GM12878 (cell line): ENCODE measurements at regions not wholly inside any gene's neighbourhood (a gene's known extent, or its start where the extent isn't known, plus 50 kb on each side); places are given as distances from the start of the nearest gene placed in this dataset.

Source experiments
- ATAC-seq: fragments of 200-7000 bp; cut with Tn5 transposase; 3 replicates; pipeline ENCODE4 v1.9.1; 2020; ENCODE audit warnings: mild to moderate bottlenecking, moderate library complexity
- BruUV-seq: library from RNA; stranded (reverse); fragments of 400-500 nt; replicated peaks from 2 replicates; lab custom pipeline; 2021; lab: Mats Ljungman, UMichigan
- CTCF ChIA-PET: fragments of 300-600 bp; sonication (Branson Sonifier 250); formaldehyde crosslinking; extraction: SDS; loops from one replicate; lab custom pipeline; 2021; ENCODE audit warnings: inconsistent platforms; lab: Yijun Ruan, JAX
- POLR2A ChIA-PET: fragments of 350-600 bp; formaldehyde crosslinking; extraction: SDS; loops from one replicate; lab custom pipeline; 2021; ENCODE audit warnings: inconsistent platforms; lab: Charles Lee
- RAD21 ChIA-PET: fragments of 300-600 bp; sonication (Branson Sonifier 250); formaldehyde crosslinking; loops from one replicate; lab custom pipeline; 2023; ENCODE audit warnings: antibody characterized with exemption; ENCODE audit not compliant: unreplicated experiment; lab: Charles Lee
- SMC1A ChIA-PET: fragments of 300-600 bp; sonication (Branson Sonifier 250); formaldehyde crosslinking; loops from one replicate; lab custom pipeline; 2023; ENCODE audit not compliant: unreplicated experiment, uncharacterized antibody; lab: Charles Lee
- DNase-seq: peaks from one replicate; pipeline ENCODE4 v3.0.0-alpha.2; 2011; ENCODE audit warnings: low read depth, low spot score
- FAIRE-seq: peaks from 3 replicates; lab custom pipeline; 2011; peaks lifted over from hg19 to GRCh38; lab: Jason Lieb, UNC
- H2AFZ ChIP-seq: 2 replicates; pipeline ENCODE4 v1.6.0; 2011; ENCODE audit warnings: low read depth, low read length, control low read depth; ENCODE audit not compliant: control insufficient read depth
- H3K27ac ChIP-seq: 2 replicates; pipeline ENCODE4 v1.5.1; 2011; ENCODE audit warnings: control low read depth; ENCODE audit not compliant: control insufficient read depth, insufficient read depth
- H3K27me3 ChIP-seq, 2 experiments: replicated peaks in 1 of 2; 2 replicates each; pipeline versions ENCODE4 v1.6.0 to v1.6.1; 2011; ENCODE audit warnings: low read length in 1 of 2; ENCODE audit not compliant: control insufficient read depth in 2 of 2, insufficient read depth in 2 of 2
- H3K36me3 ChIP-seq, 2 experiments: 2 replicates each; pipeline ENCODE4 v1.5.1; 2011; ENCODE audit warnings: low read length in 1 of 2; ENCODE audit not compliant: control insufficient read depth in 2 of 2, insufficient read depth in 2 of 2
- H3K4me1 ChIP-seq: 2 replicates; pipeline ENCODE4 v1.6.1; 2011; ENCODE audit warnings: mild to moderate bottlenecking, low read length, moderate library complexity, mixed read lengths; ENCODE audit not compliant: control insufficient read depth, insufficient read depth
- H3K4me2 ChIP-seq: 2 replicates; pipeline ENCODE4 v1.6.0; 2011; ENCODE audit warnings: control low read depth; ENCODE audit not compliant: control insufficient read depth, insufficient read depth
- H3K4me3 ChIP-seq: fragments of 200-600 bp; sonication (generic); 2 replicates; pipeline ENCODE4 v1.5.1; 2016
- H3K79me2 ChIP-seq: 2 replicates; pipeline ENCODE4 v1.6.0; 2011; ENCODE audit warnings: low read length; ENCODE audit not compliant: control insufficient read depth, insufficient read depth
- H3K9ac ChIP-seq: 2 replicates; pipeline ENCODE4 v1.8.0; 2011; ENCODE audit warnings: low read length, control low read depth, mixed read lengths; ENCODE audit not compliant: control insufficient read depth, insufficient read depth
- H3K9me3 ChIP-seq: replicated peaks from 3 replicates; pipeline ENCODE4 v1.5.1; 2011; ENCODE audit warnings: mild to moderate bottlenecking, low read length; ENCODE audit not compliant: control insufficient read depth, insufficient read depth
- H4K20me1 ChIP-seq: 2 replicates; pipeline ENCODE4 v1.6.0; 2011; ENCODE audit not compliant: control insufficient read depth, insufficient read depth
- CBX5 ChIP-seq: sonication (generic); IDR thresholded peaks from 2 replicates; pipeline ENCODE4 v1.6.1; 2016; ENCODE audit warnings: low read depth, moderate library complexity, mild to moderate bottlenecking, inconsistent platforms
- JUND ChIP-seq: IDR thresholded peaks from 2 replicates; pipeline ENCODE4 v1.6.1; 2012; ENCODE audit warnings: low read depth, mild to moderate bottlenecking, low read length, improper control_type of control experiment, moderate library complexity
- RELB ChIP-seq: fragments of 450-650 bp; IDR thresholded peaks from 2 replicates; pipeline ENCODE4 v1.6.1; 2017; ENCODE audit warnings: low read depth, mild to moderate bottlenecking, moderate library complexity
- WGBS: methylation state at CpG from one replicate; pipeline ENCODE4 v1.1.6; 2016; ENCODE audit warnings: low lambda C conversion rate; ENCODE audit not compliant: insufficient replicate concordance, insufficient coverage; ENCODE audit errors: missing lambda C conversion rate; 5-methylcytosine and 5-hydroxymethylcytosine counted together
- in situ Hi-C: fragments of 300-500 bp; cut with MboI; formaldehyde crosslinking; loops from 9 replicates; pipeline ENCODE4 v1.14.3; 2018; ENCODE audit warnings: mixed read lengths
- intact Hi-C: fragments of 100-400 bp; cut with micrococcal nuclease; formaldehyde crosslinking; loops from one replicate; pipeline ENCODE4 v1.14.2; 2022; ENCODE audit not compliant: unreplicated experiment
- TF ChIP-seq, protein P1 (sequence below): fragments of 450-650 bp; IDR thresholded peaks from 2 replicates; pipeline ENCODE4 v1.6.1; 2016; ENCODE audit warnings: mild to moderate bottlenecking, moderate library complexity, borderline replicate concordance

GRCh38 chr12:114976959-114977358 is 293.0 kb upstream of the TBX3 start (continued):
- no peak for TF ChIP-seq RELB

DNA sequence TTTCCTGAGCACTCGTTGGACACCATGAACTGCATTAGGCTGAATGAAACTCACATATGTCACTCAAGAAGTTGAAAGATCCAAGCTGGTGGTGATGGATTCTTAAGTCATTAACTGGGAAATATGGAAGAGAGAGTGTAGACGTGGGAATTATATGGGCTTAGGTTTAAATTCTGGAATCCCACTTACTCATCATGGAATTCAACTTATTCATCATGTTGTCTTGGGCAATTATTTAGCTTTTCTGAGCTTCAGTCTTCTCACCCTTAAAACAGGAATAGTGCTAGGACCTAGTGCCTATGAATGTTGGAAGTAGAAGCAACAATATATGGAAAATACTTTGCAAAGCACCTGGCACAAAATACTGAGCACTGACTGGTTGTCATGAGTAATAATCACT is 292.4 kb upstream of the TBX3 start:
- no peaks in the 10 kb centered on the region for H3K36me3 ChIP-seq
- no peaks in the 10 kb centered on the region for H3K79me2 ChIP-seq
- H3K27me3 ChIP-seq: no peaks in the 10 kb centered on the region
- in situ Hi-C loops (no loop called here), intact Hi-C loops (no loop called here)
- ATAC-seq (no peak), FAIRE-seq (no peak), DNase-seq (no peak)
- no peak overlapping the region for H2AFZ ChIP-seq
- H3K4me2 ChIP-seq: no peak overlapping the region
- RAD21 ChIA-PET: no interaction called here
- H4K20me1 ChIP-seq: no peaks in the 10 kb centered on the region
- CTCF ChIA-PET: no interaction called here
- POLR2A ChIA-PET: no interaction called here
- H3K9me3 ChIP-seq: no peaks in the 10 kb centered on the region
- no peaks in the 10 kb centered on the region for H3K4me1 ChIP-seq
- H3K9ac ChIP-seq: no peak overlapping the region
- BruUV-seq: no TSS peak
- no peak overlapping the region for H3K4me3 ChIP-seq
- H3K27ac ChIP-seq: no peak overlapping the region
- SMC1A ChIA-PET: no interaction called here
- TF ChIP-seq, protein P1, sequence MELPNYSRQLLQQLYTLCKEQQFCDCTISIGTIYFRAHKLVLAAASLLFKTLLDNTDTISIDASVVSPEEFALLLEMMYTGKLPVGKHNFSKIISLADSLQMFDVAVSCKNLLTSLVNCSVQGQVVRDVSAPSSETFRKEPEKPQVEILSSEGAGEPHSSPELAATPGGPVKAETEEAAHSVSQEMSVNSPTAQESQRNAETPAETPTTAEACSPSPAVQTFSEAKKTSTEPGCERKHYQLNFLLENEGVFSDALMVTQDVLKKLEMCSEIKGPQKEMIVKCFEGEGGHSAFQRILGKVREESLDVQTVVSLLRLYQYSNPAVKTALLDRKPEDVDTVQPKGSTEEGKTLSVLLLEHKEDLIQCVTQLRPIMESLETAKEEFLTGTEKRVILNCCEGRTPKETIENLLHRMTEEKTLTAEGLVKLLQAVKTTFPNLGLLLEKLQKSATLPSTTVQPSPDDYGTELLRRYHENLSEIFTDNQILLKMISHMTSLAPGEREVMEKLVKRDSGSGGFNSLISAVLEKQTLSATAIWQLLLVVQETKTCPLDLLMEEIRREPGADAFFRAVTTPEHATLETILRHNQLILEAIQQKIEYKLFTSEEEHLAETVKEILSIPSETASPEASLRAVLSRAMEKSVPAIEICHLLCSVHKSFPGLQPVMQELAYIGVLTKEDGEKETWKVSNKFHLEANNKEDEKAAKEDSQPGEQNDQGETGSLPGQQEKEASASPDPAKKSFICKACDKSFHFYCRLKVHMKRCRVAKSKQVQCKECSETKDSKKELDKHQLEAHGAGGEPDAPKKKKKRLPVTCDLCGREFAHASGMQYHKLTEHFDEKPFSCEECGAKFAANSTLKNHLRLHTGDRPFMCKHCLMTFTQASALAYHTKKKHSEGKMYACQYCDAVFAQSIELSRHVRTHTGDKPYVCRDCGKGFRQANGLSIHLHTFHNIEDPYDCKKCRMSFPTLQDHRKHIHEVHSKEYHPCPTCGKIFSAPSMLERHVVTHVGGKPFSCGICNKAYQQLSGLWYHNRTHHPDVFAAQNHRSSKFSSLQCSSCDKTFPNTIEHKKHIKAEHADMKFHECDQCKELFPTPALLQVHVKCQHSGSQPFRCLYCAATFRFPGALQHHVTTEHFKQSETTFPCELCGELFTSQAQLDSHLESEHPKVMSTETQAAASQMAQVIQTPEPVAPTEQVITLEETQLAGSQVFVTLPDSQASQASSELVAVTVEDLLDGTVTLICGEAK: no peak
- TF ChIP-seq JUND (no peak), CBX5 (no peak)
- 0% methylated on average over 2 of the region's 2 CpGs for WGBS
